H1 (cell line): ENCODE measurements at regions not wholly inside any gene's neighbourhood (a gene's known extent, or its start where the extent isn't known, plus 50 kb on each side); places are given as distances from the start of the nearest gene placed in this dataset.

Source experiments
- CTBP2 ChIP-seq: IDR thresholded peaks from 2 replicates; pipeline ENCODE4 v1.7.0; 2011; ENCODE audit warnings: borderline replicate concordance, mild to moderate bottlenecking, moderate library complexity, mixed read lengths, low read length; ENCODE audit not compliant: insufficient read depth, insufficient read length
- HDAC6 ChIP-seq: IDR thresholded peaks from one replicate; pipeline ENCODE4 v1.7.1; 2012; ENCODE audit warnings: low read depth, mild to moderate bottlenecking, inconsistent platforms, low read length, moderate library complexity
- JUND ChIP-seq: IDR thresholded peaks from 2 replicates; pipeline ENCODE4 v1.6.1; 2011; ENCODE audit warnings: mild to moderate bottlenecking, improper control_type of control experiment, low read length
- KDM4A ChIP-seq: IDR thresholded peaks from one replicate; pipeline ENCODE4 v1.7.1; 2012; ENCODE audit warnings: low read depth, mild to moderate bottlenecking, moderate library complexity, low read length, inconsistent platforms; ENCODE audit not compliant: severe bottlenecking
- SIN3A ChIP-seq, 2 experiments: IDR thresholded peaks in 1 of 2; conservative IDR thresholded peaks in 1 of 2; 2 replicates each; pipeline ENCODE4 v1.6.1; 2011 to 2012; ENCODE audit warnings: low read length in 2 of 2, improper control_type of control experiment in 1 of 2, low read depth in 1 of 2, mild to moderate bottlenecking in 1 of 2
- TBP ChIP-seq: IDR thresholded peaks from 2 replicates; pipeline ENCODE4 v1.6.1; 2011; ENCODE audit warnings: low read depth, low read length, improper control_type of control experiment
- TF ChIP-seq, protein P1 (sequence below): fragments of 300-600 bp; sonication (generic); IDR thresholded peaks from 2 replicates; pipeline ENCODE4 v1.7.1; 2012; ENCODE audit warnings: low read length, moderate library complexity, mild to moderate bottlenecking, inconsistent platforms; ENCODE audit not compliant: insufficient replicate concordance
- TF ChIP-seq, protein P2 (sequence below): IDR thresholded peaks from 2 replicates; pipeline ENCODE4 v1.6.1; 2011; ENCODE audit warnings: low read depth, mild to moderate bottlenecking, low read length; ENCODE audit not compliant: insufficient read depth

GRCh38 chr6:11467364-11467763, 70.2 kb upstream of the TMEM170B start (continued):
- TF ChIP-seq, protein P1, sequence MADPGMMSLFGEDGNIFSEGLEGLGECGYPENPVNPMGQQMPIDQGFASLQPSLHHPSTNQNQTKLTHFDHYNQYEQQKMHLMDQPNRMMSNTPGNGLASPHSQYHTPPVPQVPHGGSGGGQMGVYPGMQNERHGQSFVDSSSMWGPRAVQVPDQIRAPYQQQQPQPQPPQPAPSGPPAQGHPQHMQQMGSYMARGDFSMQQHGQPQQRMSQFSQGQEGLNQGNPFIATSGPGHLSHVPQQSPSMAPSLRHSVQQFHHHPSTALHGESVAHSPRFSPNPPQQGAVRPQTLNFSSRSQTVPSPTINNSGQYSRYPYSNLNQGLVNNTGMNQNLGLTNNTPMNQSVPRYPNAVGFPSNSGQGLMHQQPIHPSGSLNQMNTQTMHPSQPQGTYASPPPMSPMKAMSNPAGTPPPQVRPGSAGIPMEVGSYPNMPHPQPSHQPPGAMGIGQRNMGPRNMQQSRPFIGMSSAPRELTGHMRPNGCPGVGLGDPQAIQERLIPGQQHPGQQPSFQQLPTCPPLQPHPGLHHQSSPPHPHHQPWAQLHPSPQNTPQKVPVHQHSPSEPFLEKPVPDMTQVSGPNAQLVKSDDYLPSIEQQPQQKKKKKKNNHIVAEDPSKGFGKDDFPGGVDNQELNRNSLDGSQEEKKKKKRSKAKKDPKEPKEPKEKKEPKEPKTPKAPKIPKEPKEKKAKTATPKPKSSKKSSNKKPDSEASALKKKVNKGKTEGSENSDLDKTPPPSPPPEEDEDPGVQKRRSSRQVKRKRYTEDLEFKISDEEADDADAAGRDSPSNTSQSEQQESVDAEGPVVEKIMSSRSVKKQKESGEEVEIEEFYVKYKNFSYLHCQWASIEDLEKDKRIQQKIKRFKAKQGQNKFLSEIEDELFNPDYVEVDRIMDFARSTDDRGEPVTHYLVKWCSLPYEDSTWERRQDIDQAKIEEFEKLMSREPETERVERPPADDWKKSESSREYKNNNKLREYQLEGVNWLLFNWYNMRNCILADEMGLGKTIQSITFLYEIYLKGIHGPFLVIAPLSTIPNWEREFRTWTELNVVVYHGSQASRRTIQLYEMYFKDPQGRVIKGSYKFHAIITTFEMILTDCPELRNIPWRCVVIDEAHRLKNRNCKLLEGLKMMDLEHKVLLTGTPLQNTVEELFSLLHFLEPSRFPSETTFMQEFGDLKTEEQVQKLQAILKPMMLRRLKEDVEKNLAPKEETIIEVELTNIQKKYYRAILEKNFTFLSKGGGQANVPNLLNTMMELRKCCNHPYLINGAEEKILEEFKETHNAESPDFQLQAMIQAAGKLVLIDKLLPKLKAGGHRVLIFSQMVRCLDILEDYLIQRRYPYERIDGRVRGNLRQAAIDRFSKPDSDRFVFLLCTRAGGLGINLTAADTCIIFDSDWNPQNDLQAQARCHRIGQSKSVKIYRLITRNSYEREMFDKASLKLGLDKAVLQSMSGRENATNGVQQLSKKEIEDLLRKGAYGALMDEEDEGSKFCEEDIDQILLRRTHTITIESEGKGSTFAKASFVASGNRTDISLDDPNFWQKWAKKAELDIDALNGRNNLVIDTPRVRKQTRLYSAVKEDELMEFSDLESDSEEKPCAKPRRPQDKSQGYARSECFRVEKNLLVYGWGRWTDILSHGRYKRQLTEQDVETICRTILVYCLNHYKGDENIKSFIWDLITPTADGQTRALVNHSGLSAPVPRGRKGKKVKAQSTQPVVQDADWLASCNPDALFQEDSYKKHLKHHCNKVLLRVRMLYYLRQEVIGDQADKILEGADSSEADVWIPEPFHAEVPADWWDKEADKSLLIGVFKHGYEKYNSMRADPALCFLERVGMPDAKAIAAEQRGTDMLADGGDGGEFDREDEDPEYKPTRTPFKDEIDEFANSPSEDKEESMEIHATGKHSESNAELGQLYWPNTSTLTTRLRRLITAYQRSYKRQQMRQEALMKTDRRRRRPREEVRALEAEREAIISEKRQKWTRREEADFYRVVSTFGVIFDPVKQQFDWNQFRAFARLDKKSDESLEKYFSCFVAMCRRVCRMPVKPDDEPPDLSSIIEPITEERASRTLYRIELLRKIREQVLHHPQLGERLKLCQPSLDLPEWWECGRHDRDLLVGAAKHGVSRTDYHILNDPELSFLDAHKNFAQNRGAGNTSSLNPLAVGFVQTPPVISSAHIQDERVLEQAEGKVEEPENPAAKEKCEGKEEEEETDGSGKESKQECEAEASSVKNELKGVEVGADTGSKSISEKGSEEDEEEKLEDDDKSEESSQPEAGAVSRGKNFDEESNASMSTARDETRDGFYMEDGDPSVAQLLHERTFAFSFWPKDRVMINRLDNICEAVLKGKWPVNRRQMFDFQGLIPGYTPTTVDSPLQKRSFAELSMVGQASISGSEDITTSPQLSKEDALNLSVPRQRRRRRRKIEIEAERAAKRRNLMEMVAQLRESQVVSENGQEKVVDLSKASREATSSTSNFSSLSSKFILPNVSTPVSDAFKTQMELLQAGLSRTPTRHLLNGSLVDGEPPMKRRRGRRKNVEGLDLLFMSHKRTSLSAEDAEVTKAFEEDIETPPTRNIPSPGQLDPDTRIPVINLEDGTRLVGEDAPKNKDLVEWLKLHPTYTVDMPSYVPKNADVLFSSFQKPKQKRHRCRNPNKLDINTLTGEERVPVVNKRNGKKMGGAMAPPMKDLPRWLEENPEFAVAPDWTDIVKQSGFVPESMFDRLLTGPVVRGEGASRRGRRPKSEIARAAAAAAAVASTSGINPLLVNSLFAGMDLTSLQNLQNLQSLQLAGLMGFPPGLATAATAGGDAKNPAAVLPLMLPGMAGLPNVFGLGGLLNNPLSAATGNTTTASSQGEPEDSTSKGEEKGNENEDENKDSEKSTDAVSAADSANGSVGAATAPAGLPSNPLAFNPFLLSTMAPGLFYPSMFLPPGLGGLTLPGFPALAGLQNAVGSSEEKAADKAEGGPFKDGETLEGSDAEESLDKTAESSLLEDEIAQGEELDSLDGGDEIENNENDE: no peak
- TF ChIP-seq CTBP2 (no peak), HDAC6 (no peak), SIN3A (conservative IDR thresholded peaks at IDR 0.05 in 1 of 2, IDR thresholded peaks at IDR 0.05 in 1 of 2; ENCODE audit: low read depth in 1 of 2, low read length in 2 of 2) (no peak), KDM4A (no peak), JUND (no peak), TBP (no peak)
- TF ChIP-seq, protein P2, sequence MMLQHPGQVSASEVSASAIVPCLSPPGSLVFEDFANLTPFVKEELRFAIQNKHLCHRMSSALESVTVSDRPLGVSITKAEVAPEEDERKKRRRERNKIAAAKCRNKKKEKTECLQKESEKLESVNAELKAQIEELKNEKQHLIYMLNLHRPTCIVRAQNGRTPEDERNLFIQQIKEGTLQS: no peak
